Iris pigment epithelial cell (primary cell): ENCODE measurements at regions not wholly inside any gene's neighbourhood (a gene's known extent, or its start where the extent isn't known, plus 50 kb on each side); places are given as distances from the start of the nearest gene placed in this dataset.
"Not testable (repeated sequence)": the region's sequence is repeated elsewhere in the genome, so short reads cannot be mapped to it uniquely, and the experiment has no call there.

Experiments
- DNase-seq: peaks from one replicate; pipeline ENCODE4 v3.0.0-alpha.2; 2011; ENCODE audit warnings: low read depth

DNA sequence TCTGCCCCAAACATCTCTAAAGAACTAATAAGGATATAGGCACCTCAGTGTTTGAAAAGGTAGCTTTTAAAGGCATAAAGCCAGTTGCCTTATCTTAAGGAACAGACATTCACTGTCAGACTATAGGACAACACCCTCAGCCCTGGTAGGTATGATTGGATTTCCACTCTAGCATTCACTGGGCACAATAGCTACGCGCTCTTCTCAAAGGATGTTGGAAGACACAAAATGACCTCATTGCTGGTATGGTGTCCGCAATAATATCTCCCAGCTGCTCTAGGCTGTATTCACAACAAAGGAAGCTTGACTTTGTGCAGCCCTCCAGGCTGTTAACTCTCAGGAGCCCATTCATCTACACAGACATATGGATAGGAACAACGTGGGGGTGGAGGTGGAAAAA lies 119.4 kb upstream of the CXADR start:
- no peak for DNase-seq

DNA sequence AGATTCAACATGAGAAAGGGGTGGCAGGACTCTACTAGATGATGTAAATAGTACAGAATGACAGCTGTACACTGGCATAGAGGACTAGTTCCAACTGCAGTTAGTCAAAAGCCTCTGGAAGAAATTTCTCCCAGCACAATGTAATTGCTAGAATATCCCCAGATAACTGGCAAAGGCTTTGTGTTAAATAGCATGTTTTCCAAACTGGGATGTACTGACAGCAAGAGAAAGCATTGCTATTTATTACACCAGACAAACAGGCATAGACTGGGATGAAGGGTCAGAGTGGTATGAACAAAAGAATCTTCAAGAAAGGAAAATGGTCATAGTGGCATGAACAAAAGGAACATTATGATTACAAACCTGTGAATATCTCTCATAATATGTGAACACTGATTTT lies 115.9 kb upstream of the CXADR start:
- DNase-seq: no peak

DNA sequence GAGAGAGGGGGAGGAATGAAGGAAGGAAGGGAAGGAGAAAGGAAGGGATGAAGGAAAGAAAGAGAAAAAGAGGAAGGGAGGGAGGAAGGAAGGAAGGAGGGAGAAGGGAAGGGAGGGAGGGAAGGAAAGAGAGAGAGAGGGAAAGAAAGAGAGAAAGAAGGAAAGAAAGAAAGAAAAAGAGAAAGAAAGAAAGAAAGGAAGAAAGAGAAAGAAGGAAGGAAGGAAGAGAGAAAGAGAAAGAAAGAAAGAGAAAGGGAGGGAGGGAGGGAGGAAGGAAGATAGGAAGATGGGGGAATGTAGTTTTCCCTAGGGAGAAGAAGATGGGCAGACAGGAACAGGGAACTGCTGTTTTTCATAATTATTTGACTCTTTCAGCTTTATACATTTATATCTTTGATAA lies 115.1 kb upstream of the CXADR start:
- DNase-seq: no peak

DNA sequence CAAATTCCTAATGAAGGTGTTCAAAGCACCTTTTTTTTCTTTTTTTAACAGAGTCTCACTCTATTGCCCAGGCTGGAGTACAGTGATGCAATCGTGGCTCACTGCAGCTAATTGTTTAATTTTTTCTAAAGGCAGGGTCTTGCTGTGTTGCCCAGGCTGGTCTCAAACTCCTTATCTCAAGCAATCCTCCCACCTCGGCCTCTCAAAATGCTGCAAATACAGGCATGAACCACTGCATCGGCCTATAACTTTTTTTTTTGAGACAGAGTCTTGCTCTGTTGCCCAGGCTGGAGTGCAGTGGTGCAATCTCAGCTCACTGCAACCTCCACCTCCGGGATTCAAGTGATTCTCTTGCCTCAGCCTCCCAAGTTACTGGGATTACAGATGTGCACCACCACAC lies 113.9 kb upstream of the CXADR start:
- DNase-seq: not testable (repeated sequence)

DNA sequence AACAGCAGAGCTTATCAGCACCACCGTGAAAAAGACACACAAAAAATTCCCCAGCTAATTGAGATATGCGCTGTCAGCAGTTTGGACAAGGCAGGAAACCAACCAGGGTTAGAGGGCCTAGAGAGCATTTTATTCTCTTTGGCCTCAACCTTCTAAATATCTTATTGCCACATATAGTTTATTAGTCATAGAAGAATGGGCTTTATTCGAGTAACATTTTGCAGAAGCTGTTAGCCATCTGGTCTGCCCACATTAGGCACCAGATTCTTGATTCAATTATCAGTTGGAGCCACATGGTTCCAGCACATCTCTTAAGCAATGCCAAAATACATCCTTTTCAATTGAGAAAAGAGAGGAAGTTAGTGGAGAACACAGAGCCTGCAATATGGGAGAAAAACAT lies 109.9 kb upstream of the CXADR start:
- peak; percentile 52 for DNase-seq

DNA sequence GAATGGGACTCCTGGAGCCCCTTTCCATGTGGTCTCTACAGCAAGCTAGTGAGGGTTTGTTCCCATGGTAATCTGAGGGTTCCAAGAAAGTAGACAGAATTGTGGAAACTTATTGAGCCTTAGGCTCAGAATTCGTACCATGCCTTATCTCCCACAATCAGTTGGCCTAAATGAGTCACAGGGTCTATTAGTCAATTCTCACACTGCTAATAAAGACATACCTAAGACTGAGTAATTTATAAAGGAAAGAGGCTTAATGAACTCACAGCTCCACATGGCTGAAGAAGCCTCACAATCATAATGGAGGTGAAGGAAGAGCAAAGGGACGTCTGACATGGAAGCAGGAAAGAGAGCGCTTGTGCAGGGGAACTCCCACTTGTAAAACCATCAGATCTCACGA lies 106.6 kb upstream of the CXADR start:
- DNase-seq: no peak

DNA sequence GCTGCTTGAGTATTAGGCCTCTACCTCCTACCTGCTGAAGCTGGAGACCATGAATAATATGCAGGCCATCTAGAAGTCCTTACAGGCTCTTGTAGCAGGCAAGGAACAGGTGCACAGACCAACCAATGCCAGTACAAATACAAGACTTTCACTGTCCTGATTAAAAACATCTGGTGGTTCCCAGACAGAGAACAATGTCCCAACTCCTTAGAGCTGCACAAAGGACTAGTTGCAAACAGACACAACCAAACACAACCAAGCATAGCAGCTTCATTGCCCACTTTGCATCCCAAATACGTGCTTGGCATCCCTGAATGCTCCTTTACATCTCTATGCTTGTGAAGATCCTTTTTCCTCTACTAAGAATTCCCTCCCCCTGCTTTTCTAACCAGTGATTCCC lies 98.1 kb upstream of the CXADR start:
- DNase-seq: no peak

DNA sequence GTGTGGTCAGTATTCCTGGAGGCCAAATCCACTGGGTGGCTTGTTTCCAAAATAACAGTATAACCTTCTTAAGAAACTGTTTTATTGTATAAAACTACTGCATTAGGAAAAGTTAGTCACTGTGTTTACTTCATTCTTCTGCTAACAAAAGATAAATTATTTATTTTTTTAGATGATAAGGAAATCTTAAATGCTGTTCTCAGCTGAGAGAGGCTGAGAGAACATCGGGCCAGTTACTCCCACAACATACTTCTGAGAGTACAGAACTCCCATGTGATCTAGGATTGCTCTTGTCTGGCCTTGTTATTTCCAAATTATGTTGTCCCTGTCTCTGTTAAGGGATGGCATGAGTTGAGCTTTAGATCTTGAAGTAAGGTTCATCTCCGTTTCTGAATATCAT lies 96.7 kb upstream of the CXADR start:
- peak; percentile 78 for DNase-seq

DNA sequence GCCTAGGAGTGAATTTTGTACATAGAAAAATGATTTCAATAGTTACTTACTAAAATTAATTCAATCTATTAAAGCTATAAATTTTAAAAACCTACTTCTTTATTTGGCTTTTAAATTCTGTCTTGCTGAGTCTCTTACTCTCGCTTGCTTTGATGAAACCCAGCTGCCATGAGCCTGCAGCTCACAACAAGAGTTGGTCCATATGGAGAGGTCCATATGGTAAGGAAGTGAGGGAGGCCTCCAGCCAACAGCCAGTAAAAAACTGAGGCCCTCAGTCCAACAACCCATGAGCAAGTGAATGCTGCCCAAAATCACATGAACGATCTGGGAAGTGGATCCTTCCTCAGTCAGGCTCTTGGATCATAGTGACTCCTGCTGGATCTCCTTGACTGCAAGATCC lies 89.9 kb upstream of the CXADR start:
- DNase-seq: no peak

DNA sequence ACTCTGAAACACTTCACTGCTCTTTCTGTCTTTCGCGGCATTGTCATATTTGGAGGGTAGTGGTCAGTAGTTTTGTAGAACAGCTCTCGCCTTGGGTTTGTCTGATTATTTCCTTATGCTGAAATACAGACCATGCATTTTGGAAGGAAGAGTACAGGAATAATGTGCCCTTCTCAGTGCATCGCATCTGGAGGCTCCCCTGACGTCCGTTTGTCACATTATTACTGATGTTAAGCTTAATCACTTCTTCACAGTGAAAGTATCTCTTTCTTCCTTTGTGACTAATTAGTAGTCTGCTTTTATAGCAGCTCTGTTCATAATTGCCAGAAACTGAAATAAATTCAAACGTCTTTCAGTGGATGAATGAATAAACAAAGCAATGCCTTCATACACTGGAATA lies 85.7 kb upstream of the CXADR start:
- no peak for DNase-seq

DNA sequence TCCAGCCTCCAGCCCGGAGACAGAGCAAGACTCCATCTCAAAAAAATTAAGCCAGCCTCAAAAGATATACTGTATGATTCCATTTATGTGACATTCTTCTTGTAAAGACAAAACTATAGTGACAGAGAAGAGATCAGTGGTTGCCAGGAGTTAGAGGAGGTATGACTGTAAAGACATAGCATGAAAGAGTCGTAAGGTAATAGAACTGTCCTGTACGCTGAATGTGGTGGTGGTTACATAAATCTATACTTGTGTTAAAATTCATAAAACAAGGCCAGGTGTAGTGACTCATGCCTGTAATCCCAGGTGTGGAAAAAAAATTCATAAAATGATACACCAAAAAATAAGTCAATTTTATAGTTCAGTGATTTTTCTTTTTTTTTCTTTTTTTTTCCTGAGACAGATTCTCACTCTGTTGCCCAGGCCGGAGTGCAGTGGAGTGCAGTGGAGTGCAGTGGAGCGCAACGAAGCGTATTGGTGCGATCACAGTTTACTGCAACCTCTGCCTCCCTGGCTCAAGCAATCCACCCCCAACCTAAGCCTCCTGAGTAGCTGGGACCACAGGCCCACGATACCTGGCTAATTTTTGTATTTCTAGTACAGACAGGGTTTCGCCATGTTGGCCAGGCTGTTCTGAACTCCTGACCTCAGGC lies 84.9 kb upstream of the CXADR start:
- no peak for DNase-seq

DNA sequence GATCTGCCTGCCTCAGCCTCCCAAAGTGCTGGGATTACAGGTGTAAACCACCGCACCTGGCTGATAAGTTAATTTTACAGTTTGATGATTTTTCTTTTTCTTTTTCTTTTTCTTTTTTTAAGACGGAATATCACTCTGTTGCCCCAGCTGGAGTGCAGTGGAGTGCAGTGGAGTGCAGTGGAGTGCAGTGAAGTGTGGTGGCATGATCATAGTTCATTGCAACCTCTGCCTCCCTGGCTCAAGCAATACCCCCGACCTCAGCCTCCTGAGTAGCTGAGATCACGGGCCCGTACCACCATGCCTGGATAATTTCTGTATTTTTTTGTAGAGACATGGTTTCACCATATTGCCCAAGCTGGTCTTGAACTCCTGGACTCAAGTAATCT lies 84.4 kb upstream of the CXADR start:
- DNase-seq: no peak

DNA sequence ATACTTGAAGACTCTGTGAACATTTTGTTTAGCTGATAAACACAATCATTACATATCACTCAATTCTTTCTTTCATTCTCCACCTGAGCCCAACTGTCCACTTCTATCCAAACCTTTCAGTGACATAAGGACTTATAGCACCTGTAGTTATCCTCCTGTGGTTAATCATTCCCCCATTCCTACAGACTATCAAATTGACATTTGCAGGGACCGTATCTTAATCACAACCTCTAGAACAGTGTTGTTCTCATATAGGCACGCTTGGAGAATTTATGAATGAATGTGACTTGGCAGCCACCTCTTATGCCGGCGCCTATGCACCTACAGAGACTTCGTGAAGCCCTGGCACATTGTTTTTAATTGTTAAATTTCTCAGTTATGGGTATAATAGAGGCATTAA lies 83.9 kb upstream of the CXADR start:
- no peak for DNase-seq

DNA sequence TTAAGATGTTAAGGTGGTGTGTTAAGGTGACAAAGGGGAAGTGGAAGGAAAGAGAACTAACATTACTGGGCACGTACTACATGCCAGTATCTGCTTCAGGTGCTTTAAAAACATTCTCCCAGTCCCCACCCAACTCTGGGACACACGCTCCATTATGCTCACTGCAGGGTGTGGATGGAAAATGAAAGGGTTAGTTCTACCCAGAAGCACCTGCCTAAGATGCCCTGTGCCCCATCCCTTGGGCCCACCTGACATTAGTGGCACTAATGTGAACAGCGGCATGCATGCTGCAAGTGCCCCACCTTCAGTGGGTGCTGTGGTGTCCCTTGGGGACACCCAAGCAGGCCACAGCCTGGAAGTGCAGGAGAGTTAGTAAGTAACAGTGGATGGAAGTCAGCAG lies 82.9 kb upstream of the CXADR start:
- DNase-seq: no peak

DNA sequence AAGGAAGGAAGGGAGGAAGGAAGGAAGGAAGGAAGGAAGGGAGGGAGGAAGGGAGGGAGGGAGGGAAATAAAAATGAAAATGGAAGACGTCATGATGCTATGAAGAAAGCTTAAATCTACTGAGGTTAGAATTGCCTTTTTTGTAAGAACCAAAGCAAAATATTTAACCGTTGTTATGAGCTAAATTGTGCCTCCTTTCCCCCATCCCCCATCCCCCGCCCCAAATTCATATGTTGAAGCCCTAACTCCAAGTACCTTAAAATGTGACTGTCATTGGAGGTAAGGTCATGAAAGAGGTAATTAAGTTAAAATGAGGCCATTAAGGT lies 80.1 kb upstream of the CXADR start:
- DNase-seq: no peak

DNA sequence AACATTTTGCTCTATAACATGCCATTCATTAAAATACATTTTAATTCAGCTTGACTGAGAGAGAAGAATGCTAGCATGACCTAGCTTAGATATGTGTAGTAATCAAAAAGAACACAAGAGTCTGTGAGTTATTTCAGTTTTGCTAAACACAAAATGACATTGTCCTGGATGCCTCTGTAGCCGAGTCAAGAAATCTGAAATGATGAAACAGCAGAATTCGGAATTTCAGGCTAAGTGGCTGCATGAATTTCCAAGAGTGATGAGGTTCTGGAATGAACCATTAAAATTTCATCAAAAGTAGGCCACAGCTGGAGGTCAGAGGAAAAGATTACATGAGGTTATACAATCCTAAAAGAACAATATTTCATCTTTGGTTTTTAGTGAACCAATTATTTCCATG lies 79.1 kb upstream of the CXADR start:
- no peak for DNase-seq

DNA sequence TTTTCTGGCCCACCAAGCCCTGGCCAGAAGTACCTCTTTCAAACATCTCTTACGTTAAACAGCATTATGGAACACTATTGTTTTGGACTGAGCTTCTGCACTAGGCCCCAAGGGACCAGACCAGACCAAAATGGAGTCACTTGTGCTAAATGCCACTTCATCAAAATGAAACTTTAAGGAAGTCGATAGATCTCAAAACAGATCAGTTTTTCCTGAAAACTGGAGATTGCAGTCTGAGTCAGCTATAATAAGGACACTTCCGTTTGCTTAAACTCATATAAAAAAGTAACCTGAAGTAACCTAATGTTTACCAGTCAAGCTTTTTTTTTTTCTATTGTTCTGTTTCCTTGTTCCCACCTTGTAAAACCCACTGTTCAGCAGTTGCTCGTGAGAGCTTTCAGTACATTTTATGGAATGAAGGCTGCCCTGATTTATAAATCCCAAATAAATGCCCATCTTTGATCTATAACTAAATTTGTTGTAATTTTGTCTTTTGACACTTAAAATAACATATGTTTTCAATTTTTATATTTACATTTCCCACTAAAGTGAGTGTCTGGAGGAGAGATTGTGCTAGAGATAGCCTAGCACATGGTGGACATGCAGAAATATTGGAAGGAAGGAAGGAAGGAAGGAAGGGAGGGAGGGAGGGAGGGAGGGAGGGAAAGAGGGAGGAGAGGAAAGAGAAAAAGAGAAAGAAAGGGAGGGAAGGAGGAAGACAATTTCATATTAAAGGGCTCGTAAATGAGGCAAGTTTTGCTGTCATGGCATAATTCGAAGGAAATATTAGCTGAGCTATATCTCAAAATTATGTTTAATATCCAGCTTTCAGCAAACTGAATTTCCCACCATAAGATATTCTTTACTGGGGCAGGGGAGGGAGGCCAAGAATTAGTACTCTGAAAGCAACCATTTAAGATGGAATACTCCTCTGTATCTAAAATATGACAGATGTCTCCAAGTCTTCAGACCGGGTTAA lies 77.0 kb upstream of the CXADR start:
- no peak for DNase-seq

DNA sequence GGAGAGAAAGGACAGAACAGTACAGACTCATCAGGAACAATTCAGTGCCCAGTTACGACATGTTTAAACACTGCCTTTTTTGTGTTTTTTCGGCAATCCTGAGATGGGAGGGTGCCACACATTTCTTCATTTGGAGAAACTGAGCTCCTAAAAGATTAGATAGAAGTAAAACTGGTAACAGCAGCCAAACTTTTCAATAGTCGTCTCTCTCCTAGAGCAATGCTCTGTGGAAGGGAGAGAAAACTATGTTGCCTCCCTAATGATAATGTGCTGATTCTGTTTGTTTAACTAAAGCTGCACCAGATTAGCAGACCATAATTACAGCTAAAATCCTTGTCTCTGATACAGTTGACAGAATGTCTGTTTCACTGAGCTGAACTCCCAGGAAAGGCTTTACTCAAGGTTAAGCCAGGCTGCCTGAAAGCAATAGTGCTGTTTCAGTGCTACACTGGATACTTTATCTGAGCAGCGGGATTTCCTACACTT lies 76.2 kb upstream of the CXADR start:
- DNase-seq: peak; percentile 20

DNA sequence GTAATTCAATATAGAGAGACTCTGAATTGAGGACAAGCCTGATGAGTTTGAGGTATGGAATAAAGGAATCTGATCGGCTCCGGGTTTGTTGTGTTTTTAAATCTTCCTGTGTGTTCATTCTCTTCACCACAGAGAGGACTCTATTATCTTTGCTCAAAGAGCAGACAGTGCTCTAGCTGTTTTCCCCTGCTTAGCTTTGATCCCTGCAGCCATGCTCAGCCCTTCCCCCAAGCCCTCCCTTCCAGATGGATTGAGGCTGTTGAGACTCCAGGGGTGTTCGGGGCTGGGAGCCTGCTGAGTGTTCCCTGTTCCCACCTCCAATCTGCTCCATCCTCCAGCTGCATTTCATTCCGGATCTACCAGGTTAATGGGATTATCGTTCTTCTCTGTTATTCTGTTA lies 74.2 kb upstream of the CXADR start:
- DNase-seq: no peak

DNA sequence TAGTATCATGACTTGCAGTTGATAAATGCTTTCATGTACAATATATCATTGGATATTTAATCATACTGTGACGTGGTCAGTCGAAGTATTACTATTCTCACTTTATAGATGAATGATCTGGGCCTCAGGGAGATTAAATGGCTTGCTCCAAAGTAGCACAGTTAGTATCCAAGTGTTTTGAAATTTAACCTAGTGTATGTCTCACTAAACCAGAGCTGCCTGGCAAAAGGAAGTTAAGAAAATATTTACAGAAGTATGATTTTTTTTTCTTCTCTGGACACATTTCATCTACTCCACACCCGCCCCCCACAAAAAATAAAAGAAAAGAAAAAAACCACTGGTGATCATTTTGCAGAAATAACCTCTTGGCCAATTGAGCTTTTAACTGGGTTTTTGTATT lies 71.9 kb upstream of the CXADR start:
- no peak for DNase-seq

DNA sequence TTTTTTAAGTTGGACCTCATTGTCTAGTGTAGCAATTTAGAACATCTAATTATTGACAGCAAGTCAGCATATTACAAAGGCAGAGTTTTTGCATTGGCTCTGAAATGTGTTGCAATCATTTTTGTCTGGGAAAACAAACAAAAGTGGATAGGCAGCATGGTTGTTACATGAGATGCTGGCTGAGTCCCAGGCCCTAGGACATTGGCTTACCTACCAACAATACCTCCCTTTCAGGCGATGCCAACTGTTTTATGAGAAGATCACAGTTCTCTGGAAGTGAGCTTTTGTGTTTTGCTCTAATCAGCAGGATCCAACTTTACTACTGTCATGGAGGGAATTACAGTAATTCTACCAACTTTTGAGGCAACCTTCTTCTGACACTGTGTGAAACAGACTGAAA lies 71.5 kb upstream of the CXADR start:
- DNase-seq: peak; percentile 81

DNA sequence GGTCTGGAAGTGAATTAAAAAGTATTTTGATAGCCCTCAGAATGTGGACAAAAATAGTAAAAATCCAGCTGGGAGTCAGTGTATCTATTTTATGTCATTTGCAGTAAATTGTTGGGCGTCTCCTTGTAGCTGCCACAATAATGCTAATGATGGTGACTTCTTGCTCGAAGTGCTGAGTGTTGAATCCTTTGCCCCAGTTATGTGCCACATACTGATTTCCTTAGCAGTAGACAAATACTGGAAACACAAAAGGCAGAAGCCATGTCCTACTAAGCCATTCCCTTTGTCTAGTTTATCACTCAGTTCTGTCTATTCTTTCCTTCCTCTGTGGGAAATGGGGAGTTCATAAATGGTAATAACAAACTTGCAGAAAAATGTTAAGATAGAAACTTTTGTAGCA lies 70.7 kb upstream of the CXADR start:
- no peak for DNase-seq

DNA sequence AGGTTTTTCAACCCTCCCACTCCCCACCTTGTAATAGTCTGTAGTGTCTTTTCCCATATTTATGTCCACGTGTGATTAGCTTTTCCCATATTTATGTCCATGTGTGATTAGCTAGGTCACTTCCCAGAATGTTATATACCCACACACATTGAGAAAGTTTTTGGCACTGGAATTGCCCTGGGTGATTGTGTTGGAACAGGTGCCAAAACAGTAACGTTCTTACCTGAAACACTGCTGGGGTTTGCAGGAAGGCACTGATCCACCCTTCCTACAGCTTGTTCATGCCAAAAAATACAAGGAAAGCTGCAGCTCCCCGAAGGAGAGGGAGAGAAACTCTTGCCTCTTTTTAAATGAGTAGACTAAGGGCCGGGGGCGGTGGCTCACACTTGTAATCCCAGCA lies 68.0 kb upstream of the CXADR start:
- DNase-seq: no peak

DNA sequence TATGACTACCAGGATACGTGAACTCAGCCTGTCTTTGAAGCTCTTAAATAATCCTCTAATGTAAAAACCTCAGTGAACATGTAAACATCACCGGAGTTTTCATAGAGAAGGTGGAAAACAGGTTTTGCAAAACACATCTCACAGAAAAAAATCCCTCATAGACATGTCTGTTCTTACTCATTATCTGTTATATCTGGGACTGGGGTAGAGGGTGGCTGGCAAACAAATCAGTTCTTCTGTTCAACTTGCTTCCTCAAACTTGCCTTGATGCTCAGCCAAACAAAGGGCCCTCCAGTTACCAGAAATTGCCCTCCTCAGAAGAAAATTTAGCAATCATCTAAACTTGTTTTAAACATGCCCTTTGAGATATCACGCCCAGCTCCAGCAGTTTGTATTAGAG lies 66.1 kb upstream of the CXADR start:
- no peak for DNase-seq
